HG02943 (cell line): ENCODE measurements at regions not wholly inside any gene's neighbourhood (a gene's known extent, or its start where the extent isn't known, plus 50 kb on each side); places are given as distances from the start of the nearest gene placed in this dataset.

Experiments used
- ATAC-seq: cut with Tn5 transposase; IDR thresholded peaks from one replicate; pipeline ENCODE4 v1.9.1; 2021; ENCODE audit warnings: mild to moderate bottlenecking, low read depth, moderate library complexity; ENCODE audit not compliant: unreplicated experiment

GRCh38 chr17:73969956-73970355 is 233.5 kb upstream of the RPL38 start:
- no peak for ATAC-seq

- ATAC-seq = no peak
Measured at GRCh38 chr17:73971127-73971526, 232.4 kb upstream of the RPL38 start.

- ATAC-seq = no peak
Measured at GRCh38 chr17:73972056-73972455, 231.4 kb upstream of the RPL38 start.

- ATAC-seq = no peak
Measured at GRCh38 chr17:73972901-73973300, 230.6 kb upstream of the RPL38 start.

- no peak for ATAC-seq
Measured at GRCh38 chr17:73973586-73974409, 229.7 kb upstream of the RPL38 start.

- no peak for ATAC-seq
Measured at GRCh38 chr17:73974536-73974935, 228.9 kb upstream of the RPL38 start.

- ATAC-seq = no peak
Measured at GRCh38 chr17:73976147-73976546, 227.3 kb upstream of the RPL38 start.

GRCh38 chr17:73976676-73977521 is 226.6 kb upstream of the RPL38 start:
- no peak for ATAC-seq

GRCh38 chr17:73980517-73980916 is 223.0 kb upstream of the RPL38 start:
- no peak for ATAC-seq

- no peak for ATAC-seq
Measured at GRCh38 chr17:73982871-73983270, 220.6 kb upstream of the RPL38 start.

GRCh38 chr17:73983621-73984400 is 219.7 kb upstream of the RPL38 start:
- no peak for ATAC-seq

GRCh38 chr17:73984941-73985340 is 218.5 kb upstream of the RPL38 start:
- no peak for ATAC-seq

GRCh38 chr17:73985466-73986015 is 217.9 kb upstream of the RPL38 start:
- ATAC-seq = no peak

GRCh38 chr17:73986641-73987177 is 216.8 kb upstream of the RPL38 start:
- ATAC-seq = no peak

GRCh38 chr17:73987395-73987794 is 216.1 kb upstream of the RPL38 start:
- no peak for ATAC-seq

GRCh38 chr17:73987845-73988509 is 215.5 kb upstream of the RPL38 start:
- ATAC-seq = no peak

- no peak for ATAC-seq
Measured at GRCh38 chr17:73989671-73990070, 213.8 kb upstream of the RPL38 start.

GRCh38 chr17:73990290-73990689 is 213.2 kb upstream of the RPL38 start:
- ATAC-seq = no peak

GRCh38 chr17:73991260-73991659 is 212.2 kb upstream of the RPL38 start:
- ATAC-seq = no peak

- ATAC-seq = no peak
Measured at GRCh38 chr17:73994946-73995345, 208.5 kb upstream of the RPL38 start.
